ENCODE measurements at regions not wholly inside any gene's neighbourhood (a gene's known extent, or its start where the extent isn't known, plus 50 kb on each side); places are given as distances from the start of the nearest gene placed in this dataset.
"Not testable (repeated sequence)": the region's sequence is repeated elsewhere in the genome, so short reads cannot be mapped to it uniquely, and the experiment has no call there.

DNA sequence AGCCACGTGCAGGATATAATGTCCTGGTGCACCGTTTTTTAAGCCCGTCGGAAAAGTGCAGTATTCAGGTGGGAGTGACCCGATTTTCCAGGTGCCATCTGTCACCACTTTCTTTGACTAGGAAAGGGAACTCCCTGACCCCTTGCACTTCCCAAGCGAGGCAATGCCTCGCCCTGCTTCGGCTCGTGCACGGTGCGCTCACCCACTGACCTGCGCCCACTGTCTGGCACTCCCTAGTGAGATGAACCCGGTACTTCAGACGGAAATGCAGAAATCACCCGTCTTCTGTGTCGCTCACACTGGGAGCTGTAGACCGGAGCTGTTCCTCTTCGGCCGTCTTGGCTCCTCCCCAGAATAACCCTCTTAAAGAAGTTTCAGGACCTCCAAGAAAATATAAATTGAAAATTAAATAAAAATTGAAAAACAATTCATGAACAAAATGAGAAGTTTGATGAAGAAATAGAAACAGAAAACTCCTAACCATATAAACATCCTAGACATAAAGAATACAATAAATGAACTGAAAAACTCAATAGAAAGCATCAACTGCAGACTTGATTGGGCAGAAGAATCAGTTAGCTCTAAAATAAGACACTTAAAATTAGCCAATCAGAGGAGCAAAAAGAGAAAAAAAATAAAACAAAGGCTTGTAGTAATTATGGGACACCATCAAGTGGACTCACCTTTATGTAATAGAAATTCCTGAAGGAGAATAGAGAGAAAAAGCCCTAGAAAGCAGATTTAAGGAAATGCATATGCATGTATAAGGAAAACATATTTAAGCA, 249.3 kb upstream of the GOT2 start:
- DNase-seq = not testable (repeated sequence)

DNA sequence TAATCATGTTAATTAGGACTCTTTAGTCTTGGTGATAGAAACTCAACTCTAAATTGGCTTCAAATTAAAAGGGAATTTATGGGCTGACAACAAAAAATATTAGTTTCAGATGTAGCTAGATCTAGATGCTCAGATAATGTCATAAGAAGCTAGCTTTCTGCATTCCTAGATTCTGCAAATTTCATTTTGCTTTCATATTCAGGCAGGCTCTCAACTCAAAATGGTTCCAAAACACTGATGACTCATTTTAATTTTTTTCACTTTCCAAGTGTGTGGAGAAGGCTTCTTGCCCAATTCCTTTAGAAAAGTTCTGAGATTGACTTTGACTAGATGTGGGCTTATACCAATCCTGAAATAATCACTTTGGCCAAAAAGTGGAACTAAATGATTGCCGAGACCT, 236.7 kb upstream of the GOT2 start:
- no peak for DNase-seq

DNA sequence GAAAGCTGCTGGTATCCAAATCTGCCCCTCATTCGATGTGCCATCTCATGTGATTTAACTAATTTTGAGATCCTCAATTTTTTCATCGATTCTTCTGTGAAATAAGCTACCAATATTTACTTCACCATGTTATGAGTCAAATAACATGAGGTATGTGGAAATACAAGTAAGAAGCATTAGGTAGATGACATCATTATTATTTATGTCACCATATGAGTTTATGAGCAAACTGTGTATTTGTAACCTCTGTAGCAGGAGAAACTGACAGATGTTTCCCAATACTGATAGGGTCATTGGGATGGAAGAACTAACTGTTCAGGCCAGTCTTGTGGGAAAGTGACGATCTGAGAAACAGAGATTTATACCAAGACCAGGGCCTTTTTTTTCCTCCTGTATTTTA, 229.4 kb upstream of the GOT2 start:
- no peak for DNase-seq

DNA sequence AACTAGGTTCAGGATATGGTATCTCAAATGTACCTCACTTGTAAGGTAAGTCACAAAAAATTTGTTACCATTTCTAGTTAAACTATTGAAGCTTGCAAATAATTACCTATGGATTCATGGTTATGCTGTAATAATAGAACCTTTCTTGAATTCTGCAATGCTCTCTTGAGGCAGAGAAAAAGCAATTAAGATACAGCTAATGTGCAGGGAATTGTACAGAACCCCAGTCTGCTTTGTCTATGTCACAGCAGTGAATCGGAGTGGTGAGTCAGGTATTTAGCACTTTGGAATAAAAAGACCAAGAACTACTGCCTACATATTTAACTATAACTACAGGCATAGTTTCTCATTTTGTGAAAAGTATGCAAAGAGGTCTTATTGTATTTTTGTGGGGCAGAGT, 228.7 kb upstream of the GOT2 start:
- no peak for DNase-seq

DNA sequence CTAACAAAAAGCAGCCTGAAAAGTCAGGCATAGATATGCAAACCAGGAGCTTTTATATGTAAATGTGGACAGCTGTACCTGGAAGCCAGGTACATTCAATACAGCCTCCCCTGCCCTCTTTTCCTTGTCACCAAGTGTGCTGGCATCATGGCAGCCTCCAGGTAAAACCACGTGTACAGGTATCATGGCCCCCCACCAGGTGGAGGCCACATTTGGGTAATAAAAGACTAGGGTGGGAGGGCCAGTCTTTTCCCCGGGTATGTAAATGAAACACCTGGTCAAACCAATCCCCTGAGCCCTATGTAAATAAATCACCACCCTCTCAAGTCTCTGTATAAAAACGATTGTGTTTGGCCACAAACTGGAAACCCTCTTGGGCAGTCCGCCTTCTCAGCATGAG, 226.4 kb upstream of the GOT2 start:
- DNase-seq = no peak

DNA sequence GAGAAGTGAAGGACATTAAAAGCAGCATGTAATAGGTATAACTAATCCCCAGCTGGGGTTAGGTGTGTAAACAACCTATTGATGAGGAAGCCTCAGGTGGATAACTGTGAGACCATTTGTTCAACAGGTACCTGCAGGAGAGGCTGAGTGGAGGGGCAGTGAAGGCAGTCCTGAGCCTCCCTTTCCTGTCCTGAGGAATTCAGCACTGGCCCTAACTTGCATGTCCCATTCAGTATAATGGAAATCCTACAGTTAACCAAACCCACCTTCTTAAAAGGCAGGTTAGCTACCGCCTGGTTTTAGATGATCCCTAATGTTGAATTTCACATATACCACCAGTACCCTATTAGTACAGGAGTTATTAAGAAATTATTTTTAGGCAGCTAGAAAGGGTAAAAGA, 225.9 kb upstream of the GOT2 start:
- no peak for DNase-seq

- DNase-seq = no peak
Observed at GRCh38 chr16:58958749-58959148, 224.6 kb upstream of the GOT2 start.

DNA sequence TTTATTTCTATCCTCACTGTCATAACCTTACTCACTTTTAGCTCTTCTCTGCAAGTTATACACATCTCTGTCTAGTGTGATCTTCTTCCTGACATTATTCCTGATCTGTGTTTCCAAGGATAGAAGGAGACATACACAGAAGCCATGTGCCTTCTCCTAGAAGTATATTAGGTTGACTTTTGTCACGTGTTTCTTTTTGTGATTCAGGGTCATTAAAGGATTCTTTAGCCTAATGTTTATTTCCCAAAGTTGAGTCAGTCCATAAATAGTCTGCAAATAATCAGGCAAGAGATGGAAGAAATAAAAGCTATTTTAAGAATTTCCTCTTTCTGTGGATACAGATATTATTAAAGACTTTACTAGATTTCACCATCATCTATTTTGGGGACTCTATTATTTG, 214.1 kb upstream of the GOT2 start:
- no peak for DNase-seq

- DNase-seq = no peak
Observed at GRCh38 chr16:58940609-58941008, 206.5 kb upstream of the GOT2 start.

DNA sequence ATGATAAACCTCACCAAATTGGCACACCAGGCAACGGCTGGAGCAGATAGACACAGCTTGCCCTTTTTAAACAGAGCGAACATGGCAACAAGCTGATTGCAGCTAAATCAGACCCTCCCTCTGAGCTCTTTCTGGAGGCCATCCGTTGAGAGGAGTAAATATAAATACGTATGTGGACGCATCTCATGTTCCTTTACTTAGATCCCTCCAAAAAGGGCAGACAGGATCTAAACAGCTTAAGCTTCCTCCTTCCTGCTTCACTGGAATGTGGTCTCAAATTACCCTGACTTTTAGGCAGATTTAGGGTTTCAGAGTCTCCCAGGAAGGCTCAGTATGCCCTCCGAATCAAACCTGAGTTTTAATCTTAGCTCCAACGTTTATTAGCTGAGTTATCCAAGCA, 204.7 kb upstream of the GOT2 start:
- DNase-seq = no peak

GRCh38 chr16:58937661-58938060, 203.5 kb upstream of the GOT2 start:
- DNase-seq = no peak

GRCh38 chr16:58933186-58933585, 199.1 kb upstream of the GOT2 start:
- DNase-seq = no peak

- no peak for DNase-seq
Observed at GRCh38 chr16:58931436-58931835, 197.3 kb upstream of the GOT2 start.

DNA sequence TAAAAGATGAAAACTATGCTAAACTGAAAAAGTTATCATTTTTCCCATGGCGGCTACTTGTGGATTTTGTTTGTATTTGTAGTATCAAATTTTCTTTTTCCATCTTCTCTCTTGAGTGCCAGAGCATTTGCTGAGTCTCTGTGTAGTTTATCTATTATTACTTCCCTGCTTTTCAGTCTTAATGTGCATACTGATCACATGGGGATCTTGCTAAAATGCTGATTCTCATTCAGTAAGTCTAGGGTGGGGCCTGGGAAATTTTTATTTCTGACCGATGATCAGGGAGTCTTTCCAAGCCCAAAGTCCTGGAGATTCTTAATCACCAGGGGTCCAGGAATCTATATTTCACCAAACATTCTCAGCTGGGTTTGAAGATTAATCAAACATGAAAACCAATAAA, 189.0 kb upstream of the GOT2 start:
- no peak for DNase-seq

DNA sequence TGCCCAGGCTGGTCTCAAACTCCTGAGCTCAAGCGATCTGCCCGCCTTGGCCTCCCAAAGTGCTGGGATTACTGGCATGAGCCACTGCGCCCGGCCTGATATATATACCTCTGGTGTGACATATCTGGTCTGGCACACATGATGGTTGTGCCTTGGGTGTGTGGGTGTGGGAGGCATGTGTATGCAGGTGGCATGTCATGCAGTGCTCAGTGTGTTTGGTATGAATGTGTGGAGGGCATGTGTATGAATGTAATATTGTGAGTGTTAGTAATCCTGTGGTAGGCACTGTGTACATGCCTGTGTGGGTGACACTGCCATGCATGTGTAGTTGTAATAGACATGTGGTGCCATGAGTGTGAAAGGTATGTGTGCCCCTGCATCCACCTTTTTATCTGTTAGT, 179.3 kb upstream of the GOT2 start:
- DNase-seq = no peak

GRCh38 chr16:58912571-58912970, 178.5 kb upstream of the GOT2 start:
- DNase-seq = no peak

GRCh38 chr16:58906981-58907715, 173.0 kb upstream of the GOT2 start:
- DNase-seq = no peak

GRCh38 chr16:58904291-58904690, 170.2 kb upstream of the GOT2 start:
- DNase-seq = no peak

GRCh38 chr16:58889516-58889915, 155.4 kb upstream of the GOT2 start:
- no peak for DNase-seq

GRCh38 chr16:58885528-58886170, 151.5 kb upstream of the GOT2 start:
- no peak for DNase-seq

GRCh38 chr16:58884141-58884540, 150.0 kb upstream of the GOT2 start:
- DNase-seq = no peak

DNA sequence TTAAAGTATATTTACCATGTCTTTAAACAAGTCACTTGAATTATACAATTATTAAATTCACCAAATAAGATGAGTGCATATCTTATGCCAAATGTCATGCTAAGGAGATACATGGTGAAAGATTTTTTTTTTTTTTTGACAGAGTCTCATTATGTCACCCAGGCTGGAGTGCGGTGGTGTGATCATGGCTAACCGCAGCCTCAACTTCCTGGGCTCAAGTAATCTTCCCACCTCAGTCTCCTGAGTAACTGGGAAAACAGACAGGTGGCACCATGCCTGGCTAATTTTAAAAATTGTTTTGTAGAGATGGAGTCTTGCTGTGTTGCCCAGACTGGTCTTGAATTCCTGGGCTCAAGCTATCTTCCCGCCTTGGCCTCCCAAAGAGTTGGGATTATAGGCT, 149.0 kb upstream of the GOT2 start:
- no peak for DNase-seq

- no peak for DNase-seq
Observed at GRCh38 chr16:58882292-58882691, 148.2 kb upstream of the GOT2 start.

DNA sequence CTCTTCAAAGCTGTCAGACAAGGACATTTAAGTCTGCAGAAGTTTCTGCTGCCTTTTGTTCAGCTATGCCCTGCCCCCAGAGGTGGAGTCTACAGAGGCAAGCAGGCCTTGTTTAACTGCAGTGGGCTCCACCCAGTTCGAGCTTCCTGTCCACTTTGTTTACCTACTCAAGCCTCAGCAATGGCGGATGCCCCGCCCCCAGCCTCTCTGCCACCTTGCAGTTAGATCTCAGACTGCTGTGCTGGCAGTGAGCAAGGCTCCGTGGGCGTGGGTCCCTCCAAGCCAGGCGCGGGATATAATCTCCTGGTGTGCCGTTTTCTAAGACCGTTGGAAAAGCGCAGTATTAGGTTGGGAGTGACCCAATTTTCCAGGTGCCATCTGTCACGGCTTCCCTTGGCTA, 144.5 kb upstream of the GOT2 start:
- DNase-seq = not testable (repeated sequence)

Measured in activated naive CD4-positive, alpha-beta T cell treated with anti-CD3 and anti-CD28 coated beads, Interleukin-2, amount 50 U/mL, for 16 hours (primary cell).